SHP77 treated with DMSO at 0.1 percent for 48 hours (cell line): ENCODE measurements at regions not wholly inside any gene's neighbourhood (a gene's known extent, or its start where the extent isn't known, plus 50 kb on each side); places are given as distances from the start of the nearest gene placed in this dataset.

ENCODE experiments used
- DNase-seq: peaks from one replicate; lab custom pipeline; 2025; lab: John Stamatoyannopoulos, UW

DNA sequence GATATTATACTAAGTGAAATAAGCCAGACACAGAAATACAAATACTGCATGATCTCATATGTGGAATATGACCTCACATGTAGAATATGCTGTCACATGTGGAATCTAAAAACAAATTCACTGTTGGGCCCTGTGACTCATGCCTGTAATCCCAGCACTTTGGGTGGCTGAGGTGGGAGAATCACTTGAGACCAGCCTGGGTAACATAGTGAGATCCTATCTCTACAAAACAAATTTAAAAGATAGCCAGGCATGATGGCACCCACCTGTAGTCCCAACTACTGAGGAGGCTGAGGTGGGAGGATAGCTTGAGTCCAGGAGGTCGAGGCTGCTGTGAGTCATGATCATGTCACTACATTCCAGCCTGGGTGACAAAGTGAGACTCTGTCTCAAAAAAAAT, 160.3 kb downstream of the PTEN start:
- no peak for DNase-seq

DNA sequence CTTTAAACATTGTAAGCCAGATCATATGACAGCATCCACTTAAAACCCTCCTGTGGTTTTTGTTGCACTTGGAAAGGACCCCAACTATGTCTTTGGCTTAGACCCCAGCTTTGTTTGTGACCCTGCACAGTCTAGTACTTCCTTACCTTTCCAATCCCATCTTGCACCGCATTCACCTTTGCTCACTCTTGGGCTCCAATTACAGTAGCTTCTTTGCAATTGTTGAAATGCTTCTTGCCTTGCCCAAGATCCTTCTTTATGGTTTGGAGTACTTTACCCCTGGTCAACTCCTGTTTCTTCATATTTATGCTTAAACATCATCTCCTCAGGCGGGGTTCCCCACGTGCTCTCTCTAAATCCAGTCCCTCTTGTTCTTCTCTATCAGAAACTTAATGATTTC, 162.6 kb downstream of the PTEN start:
- DNase-seq: no peak

DNA sequence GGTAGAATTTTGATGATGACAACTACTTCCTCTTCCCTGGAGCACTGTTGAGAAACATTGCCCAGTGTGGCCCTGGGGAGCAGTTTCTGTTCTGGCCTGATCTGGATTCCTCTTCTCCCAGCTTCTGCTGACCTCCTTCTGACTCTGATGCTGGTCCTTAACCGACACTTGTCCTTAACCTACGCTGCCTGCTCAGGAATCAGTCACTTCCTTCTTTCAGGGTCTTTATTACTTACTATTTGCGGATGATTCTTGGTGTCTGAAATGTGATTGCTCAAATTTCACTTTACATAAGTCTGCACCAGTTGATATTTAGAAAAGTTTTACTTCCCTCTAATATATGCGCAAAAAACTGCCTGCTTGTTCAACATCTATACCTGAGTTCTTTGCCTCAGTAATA, 164.1 kb downstream of the PTEN start:
- no peak for DNase-seq

DNA sequence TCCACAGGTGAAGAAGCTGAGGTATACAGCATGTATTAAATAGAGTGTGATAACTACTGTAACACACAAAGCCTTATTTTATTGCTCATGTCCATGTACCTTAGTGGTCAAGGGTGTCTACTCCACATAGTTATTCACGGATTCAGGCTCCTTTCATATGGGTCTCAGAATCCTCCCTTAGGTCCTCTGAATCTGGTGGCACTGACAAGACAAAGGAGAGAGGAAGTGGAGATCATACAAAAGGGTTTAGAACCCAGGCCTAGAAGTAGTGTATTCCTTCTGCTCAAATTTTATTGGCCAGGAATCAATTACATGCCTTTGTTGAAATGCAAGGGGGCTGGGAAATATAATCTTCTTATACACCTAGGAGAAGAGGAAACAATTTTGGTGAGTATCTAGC, 164.6 kb downstream of the PTEN start:
- DNase-seq: no peak

DNA sequence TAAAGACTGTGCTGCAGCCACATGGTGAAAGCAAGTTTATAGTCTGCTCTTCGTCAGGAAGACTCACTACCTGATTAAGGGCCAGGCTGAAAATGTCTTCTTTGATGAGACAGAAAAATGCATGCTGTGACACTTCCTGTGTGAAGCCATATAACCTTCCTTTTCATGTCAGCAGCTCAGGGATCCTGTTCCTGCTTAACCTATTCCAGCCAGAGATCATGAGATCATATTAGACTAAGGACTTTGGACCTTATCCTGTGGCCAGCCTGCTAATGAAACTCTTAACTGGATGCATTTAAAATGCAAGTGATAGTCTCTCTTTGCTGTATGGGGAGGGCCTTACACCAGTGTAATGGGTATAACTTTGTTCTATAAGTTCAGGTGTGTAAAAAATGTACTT, 165.2 kb downstream of the PTEN start:
- DNase-seq: no peak

DNA sequence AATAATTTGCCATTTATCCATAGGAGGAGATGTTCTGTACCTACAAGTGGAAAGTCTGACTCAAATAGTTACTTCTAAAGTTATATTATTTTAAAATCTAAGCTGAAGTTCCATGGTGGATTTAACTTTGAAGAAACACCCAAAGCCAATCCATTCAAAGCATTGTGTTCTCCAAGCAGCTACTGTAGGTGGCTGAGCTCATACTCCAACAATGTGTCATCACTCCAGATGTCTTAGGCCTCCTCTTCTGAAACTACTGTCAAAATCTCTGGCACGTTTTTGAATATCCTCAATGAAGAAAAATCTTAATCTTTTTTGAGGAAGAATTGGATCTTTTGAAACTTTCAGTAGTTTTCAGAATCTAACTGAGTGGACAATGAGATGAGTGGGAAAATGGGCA, 169.1 kb downstream of the PTEN start:
- no peak for DNase-seq

DNA sequence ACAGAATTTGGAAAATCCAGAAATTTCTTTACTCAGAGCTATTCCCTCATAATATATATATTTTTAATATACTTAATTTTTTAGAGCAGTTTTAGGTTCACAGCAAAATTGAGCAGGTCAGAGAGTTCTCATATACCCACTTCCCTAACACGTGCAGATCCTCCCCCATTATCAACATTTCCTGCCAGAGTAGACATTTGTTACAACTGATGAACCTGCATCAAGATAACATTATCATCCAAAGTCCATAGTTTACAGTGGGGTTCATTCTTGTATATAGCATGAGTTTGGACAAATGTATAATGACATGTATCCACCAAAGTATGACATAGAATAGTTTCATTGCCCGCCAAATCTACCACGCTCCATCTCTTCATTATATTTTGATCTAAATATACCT, 170.0 kb downstream of the PTEN start:
- DNase-seq: no peak

DNA sequence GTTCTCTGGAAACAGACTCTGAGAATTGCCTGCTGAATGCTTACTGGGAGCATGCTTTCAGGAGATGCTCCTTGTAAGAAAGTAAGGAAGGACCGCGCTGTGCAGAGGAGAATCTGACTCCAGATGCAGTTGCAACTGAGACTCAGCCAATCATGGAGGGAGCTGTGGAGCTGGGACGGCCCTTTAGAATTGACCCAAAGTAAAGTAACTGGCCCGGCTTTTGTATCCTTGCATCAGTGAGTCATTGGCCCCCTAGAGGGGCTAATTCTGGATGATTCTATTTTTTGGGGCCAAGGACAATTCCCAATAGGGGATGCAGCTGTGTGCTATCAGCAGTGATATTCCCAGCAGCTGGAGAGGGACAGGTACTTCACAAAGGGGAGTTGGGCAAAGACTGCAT, 170.4 kb downstream of the PTEN start:
- no peak for DNase-seq

DNA sequence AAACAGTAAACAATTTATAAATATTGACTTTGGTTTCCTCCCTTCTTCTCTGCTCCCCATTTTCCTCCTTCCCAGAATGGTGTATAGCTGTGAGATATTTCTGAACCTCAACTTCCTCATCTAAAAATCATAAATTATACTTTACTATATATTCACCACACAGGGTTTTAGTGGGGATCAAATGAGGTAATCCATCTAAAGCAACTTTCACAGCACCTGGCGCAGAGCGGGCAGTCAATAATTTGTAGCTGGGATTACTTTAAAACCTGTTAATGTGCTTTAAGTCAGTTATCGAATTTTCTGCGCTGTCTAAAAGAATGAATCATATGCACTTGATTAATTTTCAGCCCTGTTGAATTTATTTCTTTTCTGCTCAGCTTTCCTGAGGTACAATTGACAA, 172.7 kb downstream of the PTEN start:
- no peak for DNase-seq

DNA sequence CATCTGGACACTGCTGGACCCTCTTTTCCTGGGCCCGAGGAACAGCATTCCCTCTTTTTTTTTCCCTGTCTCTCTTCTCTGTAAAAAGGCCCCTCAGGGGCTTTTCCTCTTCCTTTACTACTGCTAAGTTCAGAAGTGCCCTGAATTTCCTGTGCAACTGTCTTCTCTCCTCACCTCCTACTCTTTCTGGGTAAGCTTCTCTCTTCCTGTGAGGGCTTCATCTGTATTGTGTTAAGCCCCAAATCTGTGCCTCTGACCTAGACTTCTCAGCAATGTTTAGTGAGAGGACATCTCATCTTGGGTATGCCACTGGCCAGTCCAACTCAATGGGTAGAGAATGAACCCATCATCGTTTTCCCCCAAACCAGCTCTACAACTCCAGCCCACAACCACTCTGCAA, 174.2 kb downstream of the PTEN start:
- DNase-seq: no peak

DNA sequence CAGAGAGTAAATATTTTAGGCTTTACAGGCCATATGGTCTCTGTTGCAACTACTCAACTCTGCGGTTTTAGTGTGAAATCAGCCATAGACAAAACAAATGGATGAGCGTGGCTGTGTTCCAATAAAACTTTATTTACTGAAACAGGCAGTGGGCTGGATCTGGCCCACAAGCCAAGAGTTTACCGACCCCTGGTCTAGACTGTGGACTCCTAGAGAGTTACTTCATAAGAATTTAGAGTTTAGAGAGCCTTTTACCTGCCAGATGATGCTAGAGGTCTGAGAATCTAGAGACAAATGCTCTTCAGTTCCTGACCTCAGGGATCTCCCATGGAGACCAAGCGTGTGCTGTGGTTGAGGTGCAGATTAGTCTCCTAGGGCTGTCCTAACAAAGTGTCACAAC, 174.8 kb downstream of the PTEN start:
- DNase-seq: no peak

DNA sequence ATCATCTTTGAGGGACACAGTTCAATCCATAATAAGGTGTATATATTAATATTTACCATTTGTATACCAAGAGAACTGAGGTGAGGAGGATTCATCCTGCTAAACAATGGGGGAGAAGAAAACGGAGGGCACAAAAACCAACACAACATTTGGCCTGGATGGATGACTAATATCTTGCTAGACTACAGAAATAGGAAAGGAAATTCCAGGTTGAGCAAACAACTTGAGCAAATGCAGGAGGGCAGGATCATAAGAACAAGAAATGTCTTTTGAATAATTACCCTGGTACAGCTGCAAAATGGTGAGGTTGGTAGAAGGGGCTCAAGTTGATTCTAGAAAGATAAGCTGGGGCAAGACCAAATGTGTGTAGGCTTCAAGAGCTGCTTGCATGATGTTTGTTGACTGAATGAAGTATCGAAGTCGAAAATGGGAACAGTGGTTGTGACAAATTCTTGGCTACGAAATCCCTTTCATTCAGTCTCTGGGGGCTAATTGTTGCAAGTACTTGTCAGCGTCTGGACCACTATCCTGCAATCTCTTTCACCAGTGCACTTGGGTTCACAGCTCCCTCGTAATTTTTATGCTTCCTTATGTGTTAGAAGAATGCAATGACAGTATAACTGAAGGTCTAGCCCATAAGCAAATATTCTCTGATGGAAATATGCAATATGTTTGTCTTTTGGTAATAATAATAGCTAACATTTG, 176.2 kb downstream of the PTEN start:
- no peak for DNase-seq

DNA sequence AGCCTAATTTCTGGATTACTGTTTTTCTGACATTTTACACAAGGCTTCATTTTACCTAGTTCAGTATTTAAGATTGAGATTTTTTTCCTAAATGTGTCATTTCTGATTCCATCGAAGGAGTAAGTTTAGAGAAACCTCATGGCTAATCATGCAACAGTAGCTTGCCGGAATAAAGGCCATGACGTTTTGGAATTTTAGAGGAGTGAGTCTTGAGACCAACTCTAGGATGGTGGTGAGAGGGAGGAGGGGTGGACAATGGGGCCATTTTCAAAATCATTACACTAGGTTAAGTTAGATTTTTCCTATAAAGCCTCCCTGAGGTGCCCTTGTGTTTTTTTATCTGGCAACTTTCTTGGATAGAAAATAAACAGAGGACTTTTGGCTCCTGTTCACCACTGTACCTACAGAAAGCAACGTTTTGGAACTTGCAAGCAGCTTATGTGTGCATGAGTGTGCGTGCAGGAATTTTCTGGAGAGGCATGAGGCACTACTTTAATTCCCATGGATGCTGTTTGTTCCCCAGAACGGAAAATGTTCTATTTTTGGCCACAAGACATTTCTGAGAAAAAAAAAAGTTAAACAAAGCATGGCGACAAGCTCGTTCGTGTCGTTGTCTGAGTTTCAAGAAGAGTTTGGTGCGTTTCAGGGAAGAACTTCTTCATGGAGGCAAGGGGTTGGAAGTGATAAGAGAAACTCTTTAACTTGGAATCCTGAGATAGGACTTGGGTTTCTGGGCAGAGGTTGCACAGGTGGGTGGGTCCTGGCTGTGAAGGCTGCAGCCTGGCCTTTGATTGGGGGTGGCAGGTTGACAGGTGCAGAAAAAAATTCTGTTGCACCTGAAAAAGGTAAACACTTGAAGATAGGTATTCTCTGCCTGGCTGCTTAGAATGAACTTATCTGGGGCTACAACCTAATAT, 178.1 kb downstream of the PTEN start:
- DNase-seq: no peak

DNA sequence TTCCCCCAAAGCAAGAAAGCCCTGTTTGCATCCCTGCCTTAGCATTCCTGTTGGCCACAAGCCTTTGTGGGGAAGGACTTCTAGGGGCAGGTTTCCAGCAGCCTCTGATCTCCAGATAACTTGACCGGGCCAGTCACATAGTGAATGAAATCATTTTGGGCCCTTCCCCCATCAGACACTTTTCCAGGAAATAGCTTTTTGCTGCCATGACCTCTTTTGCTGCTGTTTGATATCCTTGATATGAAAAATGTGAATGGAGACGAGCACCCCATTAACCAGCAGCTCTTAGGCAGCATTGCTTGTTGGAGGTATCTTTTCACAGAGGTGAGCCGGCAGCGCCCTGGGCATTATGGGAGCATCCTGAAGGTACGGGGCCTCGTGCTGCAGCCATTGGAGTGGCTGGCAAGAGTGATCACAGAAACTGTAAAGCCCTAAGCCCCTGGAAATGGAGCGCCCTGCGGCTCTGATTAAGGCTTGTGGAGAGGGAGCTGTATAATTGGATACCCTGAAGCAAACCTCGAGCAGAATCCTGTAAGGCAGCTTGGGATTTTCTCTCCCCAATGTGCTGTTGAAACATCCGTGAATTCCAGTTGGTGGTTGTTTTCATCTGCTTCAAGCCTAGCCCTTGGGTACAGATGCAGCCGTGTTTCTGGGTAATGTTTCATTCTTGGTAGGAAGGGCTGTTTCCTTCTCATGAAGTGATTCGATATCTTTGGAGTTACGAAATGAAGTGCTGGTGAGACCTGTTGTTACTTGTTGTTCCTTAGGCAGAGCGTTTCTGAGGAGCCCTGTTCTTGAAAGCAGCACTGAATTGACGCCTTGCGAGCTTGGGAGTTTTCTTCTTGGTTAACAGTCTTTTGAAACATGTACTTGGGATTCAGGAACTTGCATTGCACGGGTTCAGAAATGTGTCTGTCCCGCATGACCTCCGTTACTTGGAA, 179.0 kb downstream of the PTEN start:
- no peak for DNase-seq

DNA sequence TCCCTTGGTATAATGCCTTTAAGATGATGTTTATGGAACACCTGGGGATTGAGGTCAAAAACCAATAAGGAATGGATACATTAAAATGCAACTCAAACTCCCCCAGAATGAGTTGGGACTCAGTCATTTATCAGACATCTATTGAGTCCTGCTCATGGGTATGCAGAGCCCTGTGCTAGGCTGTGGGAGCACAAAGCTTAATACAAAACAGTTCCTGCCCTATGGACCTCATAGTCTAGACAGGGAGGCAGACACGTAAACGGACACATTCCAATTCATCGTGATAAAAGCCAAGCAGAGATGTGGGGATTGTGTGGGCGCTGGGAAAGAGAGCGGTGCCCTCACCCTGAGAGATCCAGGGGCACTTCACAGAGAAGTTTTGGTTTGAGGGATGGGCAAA, 181.7 kb downstream of the PTEN start:
- DNase-seq: no peak

DNA sequence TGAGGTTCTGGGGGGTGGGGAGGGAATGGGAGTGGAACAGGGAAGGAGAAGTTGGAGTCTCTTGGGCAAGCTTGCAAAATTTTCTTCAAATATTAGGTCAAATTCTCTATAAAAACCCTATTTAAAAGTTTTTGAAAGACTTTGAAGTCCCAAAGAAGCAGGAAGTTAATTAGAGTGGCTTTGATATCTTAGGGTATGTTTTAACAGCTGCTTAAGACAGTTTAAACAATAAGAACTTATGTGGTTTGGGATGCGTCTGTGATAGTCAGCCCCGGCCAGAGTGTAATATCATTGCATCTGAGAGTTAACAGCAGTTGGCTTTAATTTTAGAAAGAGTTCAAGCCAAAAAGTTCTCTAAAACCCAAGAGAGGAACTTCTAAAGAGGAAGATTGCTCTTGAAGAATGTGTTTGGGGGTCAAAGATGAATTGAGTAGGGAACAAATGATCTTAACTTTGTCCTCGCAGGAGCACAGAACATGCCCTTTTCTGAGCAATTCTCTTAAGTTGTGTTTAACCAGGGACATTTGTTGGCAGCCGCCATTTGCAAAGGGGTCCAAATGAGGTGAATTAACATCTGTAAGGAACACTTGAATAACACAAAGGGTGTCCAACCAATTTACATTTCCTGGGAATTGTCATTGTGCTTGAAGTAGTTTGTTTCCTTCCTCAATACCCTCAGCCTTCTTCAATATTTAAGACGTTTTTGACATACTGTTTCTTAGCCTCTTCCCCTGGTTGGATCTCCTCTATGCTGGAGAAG, 182.4 kb downstream of the PTEN start:
- no peak for DNase-seq

DNA sequence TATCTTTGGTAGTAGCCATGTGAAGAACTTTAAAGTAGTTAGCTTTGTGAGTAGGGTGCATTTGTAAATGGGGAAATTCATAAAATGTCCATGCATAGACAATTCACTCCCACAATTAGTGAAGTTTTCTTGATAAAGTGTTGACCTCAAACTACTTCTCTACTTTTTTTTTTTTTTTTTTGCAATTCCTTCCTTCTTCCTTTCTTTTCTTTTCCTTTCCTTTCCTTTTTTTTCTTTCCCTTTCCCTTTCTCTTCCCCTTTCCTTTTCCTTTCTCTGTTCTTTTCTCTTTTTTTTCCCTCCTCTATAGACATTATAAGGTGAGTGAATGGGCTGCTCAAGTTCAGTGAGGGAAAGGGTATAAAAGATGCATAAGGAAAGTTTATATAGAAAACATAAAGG, 184.2 kb downstream of the PTEN start:
- no peak for DNase-seq

DNA sequence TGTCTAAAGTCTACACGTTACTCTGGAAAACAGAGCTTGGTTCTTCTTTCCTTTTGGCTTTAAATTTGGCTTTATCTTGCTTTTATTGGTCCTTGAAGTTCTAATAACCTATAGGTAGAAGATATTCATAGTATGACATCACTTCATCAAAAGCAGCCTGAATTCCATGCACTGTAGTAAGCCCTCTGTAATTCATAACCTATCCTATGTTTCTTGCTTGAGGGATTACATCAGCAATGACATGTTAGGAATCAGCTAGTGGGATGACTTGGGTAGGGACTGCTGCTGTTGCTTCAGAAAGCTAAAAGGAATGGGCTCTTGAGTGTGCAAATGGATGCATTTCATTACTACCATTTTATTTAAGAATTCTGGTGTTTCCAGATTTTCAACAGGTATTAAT, 184.9 kb downstream of the PTEN start:
- no peak for DNase-seq

DNA sequence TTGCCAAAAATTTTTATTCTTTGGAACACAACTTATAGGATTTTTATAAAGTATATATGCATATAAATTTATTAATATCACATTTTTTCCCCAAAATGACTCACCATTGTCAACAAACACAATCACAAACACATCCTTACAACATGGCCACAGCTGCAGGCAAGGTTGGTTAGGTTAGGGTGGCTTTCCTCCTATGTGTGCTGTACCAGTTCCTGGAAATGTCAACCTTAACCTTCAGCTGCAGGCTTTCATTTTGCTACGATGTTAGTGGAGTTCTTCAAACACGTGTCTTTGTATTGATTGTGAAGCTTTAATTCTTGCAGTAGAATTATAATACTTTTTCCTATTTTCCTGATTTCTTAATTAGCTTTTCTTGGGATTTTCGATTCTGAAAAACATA, 185.8 kb downstream of the PTEN start:
- DNase-seq: no peak

DNA sequence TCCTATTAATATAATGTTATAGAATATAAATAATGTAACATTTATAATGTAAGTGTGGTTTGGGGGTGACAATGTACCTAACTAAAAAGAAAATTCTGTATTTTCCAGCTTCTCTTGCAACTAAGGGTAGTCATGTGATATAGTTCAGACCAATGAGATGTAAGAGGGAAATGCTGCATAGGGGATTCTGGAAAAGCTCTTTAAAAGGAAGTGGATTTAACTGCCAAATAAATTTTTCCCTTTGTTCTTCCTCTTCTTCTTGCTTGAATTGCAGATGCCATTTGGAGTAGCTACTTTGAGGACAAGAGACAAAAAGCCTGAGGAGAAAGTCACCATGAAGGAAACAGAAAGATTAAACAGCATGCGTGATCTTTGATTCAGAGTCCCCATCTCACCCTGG, 194.3 kb downstream of the PTEN start:
- no peak for DNase-seq

DNA sequence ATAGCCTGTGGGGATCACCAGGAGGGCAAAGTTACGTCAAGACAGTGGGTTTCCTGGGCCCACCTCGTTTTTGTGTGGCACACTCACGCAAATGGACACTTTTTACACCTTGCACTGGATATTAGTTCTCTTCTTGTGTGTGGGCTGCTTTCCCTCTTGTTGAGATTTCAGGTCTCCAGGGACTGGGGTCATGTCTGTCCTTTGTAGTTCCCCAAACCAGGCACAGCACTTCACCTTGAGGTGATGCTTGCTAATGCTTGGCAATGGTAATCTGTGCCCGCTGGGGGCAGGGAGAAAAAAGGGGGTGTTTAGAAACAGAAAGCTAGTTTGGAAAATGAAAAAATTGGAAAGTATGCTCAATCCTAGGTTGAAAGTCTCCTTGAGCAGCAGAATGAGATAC, 195.3 kb downstream of the PTEN start:
- no peak for DNase-seq

DNA sequence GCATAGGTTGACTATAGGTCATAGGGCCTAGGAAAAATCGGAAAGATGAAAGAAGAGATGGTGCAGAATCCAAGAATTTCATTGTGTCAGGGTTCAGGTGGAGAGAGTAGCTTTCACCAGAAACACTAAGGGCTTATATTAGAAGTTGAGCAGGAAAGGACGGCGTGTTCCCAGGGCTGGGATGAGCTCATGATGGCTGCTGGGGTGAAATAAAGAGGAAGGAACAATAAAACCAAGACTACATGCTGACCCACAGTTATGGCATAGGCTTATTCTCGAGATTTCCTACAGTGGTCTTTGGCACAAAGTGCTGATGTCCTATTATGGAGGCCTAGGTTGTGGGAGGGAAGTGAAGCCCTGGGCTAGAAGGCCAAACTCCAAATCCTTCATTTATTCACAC, 195.8 kb downstream of the PTEN start:
- no peak for DNase-seq
